ENCODE measurements at regions not wholly inside any gene's neighbourhood (a gene's known extent, or its start where the extent isn't known, plus 50 kb on each side); places are given as distances from the start of the nearest gene placed in this dataset.
A peak's percentile ranks its signal among the peaks of the same experiment; 100 is the strongest.

DNA sequence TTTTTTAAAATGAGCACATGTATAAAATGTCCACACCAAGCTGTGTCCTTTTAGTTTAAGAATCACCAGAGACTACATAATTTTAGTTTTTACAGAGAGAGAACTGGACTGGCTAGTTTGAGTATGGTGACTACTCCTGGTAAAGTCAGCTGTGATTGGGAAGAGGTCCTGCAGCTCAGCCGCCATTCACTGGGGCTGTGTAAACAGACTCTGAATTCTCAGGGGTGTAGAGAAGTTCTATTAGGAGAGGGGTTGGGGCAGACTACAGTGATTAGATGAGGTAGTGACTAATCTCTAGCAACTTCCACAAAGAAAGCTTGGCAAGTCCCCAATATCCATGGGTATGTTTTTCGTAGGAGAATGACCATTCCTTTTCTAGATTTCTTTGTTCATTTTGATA is 341.2 kb upstream of the MAP3K7 start:
- Histone ChIP-seq H3K4me3 (no peak overlapping the region), H3K9me3 (ENCODE audit: control insufficient read depth in 4 of 4, insufficient read depth in 3 of 4, low read length in 3 of 4) (no peaks in the 10 kb centered on the region), H3K36me3 (ENCODE audit: control insufficient read depth in 4 of 4, insufficient read depth in 4 of 4, low read length in 4 of 4) (no peaks in the 10 kb centered on the region), H3K27ac (ENCODE audit: low read depth in 1 of 2, low read length in 1 of 2) (no peak overlapping the region), H3K9ac (ENCODE audit: insufficient read depth in 1 of 2, low read length in 2 of 2) (no peak overlapping the region), H3K4me1 (ENCODE audit: control insufficient read depth in 5 of 5, insufficient read depth in 5 of 5, low read length in 5 of 5) (peaks cover 0 to 19% (median 0%) of the 10 kb centered on the region in 5 donors), H3K27me3 (ENCODE audit: control insufficient read depth in 3 of 3, insufficient read depth in 3 of 3, low read length in 2 of 3) (no peaks in the 10 kb centered on the region)
- DNase-seq (no peak), ATAC-seq (ENCODE audit: insufficient read depth, low FRiP score) (no peak)
- 70 to 93% methylated on average over 2 of the region's 2 CpGs for WGBS, 2 donors
- TF ChIP-seq, protein P1, sequence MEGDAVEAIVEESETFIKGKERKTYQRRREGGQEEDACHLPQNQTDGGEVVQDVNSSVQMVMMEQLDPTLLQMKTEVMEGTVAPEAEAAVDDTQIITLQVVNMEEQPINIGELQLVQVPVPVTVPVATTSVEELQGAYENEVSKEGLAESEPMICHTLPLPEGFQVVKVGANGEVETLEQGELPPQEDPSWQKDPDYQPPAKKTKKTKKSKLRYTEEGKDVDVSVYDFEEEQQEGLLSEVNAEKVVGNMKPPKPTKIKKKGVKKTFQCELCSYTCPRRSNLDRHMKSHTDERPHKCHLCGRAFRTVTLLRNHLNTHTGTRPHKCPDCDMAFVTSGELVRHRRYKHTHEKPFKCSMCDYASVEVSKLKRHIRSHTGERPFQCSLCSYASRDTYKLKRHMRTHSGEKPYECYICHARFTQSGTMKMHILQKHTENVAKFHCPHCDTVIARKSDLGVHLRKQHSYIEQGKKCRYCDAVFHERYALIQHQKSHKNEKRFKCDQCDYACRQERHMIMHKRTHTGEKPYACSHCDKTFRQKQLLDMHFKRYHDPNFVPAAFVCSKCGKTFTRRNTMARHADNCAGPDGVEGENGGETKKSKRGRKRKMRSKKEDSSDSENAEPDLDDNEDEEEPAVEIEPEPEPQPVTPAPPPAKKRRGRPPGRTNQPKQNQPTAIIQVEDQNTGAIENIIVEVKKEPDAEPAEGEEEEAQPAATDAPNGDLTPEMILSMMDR (IDR thresholded peaks at IDR 0.05; ENCODE audit: control extremely low read depth, extremely low read depth): no peak

DNA sequence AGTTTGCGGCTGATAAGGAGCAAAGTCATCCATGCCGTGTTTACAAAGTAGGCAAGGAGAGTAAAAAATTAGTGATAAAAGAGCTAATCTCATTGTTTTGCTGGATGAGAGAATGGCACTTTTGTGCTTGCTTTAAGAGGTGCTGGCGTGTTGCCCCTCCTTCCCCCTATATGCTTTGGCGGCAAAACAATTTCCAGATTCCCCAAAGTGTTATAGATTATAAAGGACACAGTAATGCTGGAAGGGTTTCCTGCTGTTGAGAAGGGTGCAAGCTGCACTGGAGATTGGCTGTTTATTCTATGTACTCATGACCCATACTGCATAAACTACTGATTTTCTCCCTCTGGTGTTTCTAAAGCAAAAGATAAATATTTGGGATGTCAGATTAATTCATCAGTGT is 338.9 kb upstream of the MAP3K7 start:
- H3K36me3 ChIP-seq (ENCODE audit: control insufficient read depth in 4 of 4, insufficient read depth in 4 of 4, low read length in 4 of 4): no peaks in the 10 kb centered on the region
- H3K4me3 ChIP-seq: no peak overlapping the region
- 72% methylated on average over 4 of the region's 4 CpGs for whole genome bisulfite sequencing, 2 donors
- H3K27ac ChIP-seq (ENCODE audit: low read depth in 1 of 2, low read length in 1 of 2): no peak overlapping the region
- TF ChIP-seq, protein P1 (IDR thresholded peaks at IDR 0.05; ENCODE audit: control extremely low read depth, extremely low read depth): no peak
- ATAC-seq (ENCODE audit: insufficient read depth, low FRiP score) (no peak), DNase-seq (peak; percentile 17 to 73 (median 66))
- H3K4me1 ChIP-seq (ENCODE audit: control insufficient read depth in 5 of 5, insufficient read depth in 5 of 5, low read length in 5 of 5): peaks cover 0 to 19% (median 0%) of the 10 kb centered on the region in 5 donors
- H3K9ac ChIP-seq (ENCODE audit: insufficient read depth in 1 of 2, low read length in 2 of 2): no peak overlapping the region
- no peaks in the 10 kb centered on the region for H3K9me3 ChIP-seq (ENCODE audit: control insufficient read depth in 4 of 4, insufficient read depth in 3 of 4, low read length in 3 of 4)
- no peaks in the 10 kb centered on the region for H3K27me3 ChIP-seq (ENCODE audit: control insufficient read depth in 3 of 3, insufficient read depth in 3 of 3, low read length in 2 of 3)

DNA sequence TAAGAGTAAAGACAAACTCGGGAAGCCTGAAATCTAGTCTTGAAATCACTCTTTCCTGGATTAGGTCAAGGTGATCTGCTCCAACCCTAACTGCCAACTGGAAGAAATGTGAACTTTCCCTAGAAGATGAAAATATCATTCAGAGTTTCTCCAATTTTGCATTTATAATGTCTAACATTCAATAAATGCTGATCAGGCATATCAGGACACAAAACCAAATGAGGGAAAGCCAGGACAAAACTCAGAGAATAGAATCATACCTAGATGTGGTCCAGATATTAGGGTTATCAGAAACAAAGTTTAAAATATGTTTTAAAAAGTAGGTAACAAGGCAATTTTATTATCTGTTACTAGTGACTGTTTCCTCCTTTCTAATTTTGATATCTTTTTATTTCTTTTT is 335.5 kb upstream of the MAP3K7 start:
- ATAC-seq (ENCODE audit: insufficient read depth, low FRiP score): no peak
- TF ChIP-seq, protein P1 (IDR thresholded peaks at IDR 0.05; ENCODE audit: control extremely low read depth, extremely low read depth): no peak

GRCh38 chr6:90918361-90918760 is 331.5 kb upstream of the MAP3K7 start:
- DNase-seq (no peak), ATAC-seq (ENCODE audit: insufficient read depth, low FRiP score) (no peak)
- H3K27me3 ChIP-seq (ENCODE audit: control insufficient read depth in 3 of 3, insufficient read depth in 3 of 3, low read length in 2 of 3): no peaks in the 10 kb centered on the region
- no peak overlapping the region for H3K4me3 ChIP-seq
- H3K27ac ChIP-seq (ENCODE audit: low read depth in 1 of 2, low read length in 1 of 2): no peak overlapping the region
- peaks cover 0 to 3% (median 0%) of the 10 kb centered on the region in 4 donors for H3K9me3 ChIP-seq (ENCODE audit: control insufficient read depth in 4 of 4, insufficient read depth in 3 of 4, low read length in 3 of 4)
- no peak overlapping the region for H3K9ac ChIP-seq (ENCODE audit: insufficient read depth in 1 of 2, low read length in 2 of 2)
- H3K4me1 ChIP-seq (ENCODE audit: control insufficient read depth in 5 of 5, insufficient read depth in 5 of 5, low read length in 5 of 5): peaks cover 0 to 13% (median 0%) of the 10 kb centered on the region in 5 donors
- TF ChIP-seq, protein P1 (IDR thresholded peaks at IDR 0.05; ENCODE audit: control extremely low read depth, extremely low read depth): no peak
- no peaks in the 10 kb centered on the region for H3K36me3 ChIP-seq (ENCODE audit: control insufficient read depth in 4 of 4, insufficient read depth in 4 of 4, low read length in 4 of 4)

More for the DNA sequence above, 335.5 kb upstream of the MAP3K7 start:
- DNase-seq: no peak
- peaks cover 0 to 19% (median 0%) of the 10 kb centered on the region in 5 donors for H3K4me1 ChIP-seq (ENCODE audit: control insufficient read depth in 5 of 5, insufficient read depth in 5 of 5, low read length in 5 of 5)
- no peak overlapping the region for H3K9ac ChIP-seq (ENCODE audit: insufficient read depth in 1 of 2, low read length in 2 of 2)
- no peaks in the 10 kb centered on the region for H3K36me3 ChIP-seq (ENCODE audit: control insufficient read depth in 4 of 4, insufficient read depth in 4 of 4, low read length in 4 of 4)
- H3K27ac ChIP-seq (ENCODE audit: low read depth in 1 of 2, low read length in 1 of 2): no peak overlapping the region
- WGBS, 2 donors: 82 to 91% methylated on average over 1 of the region's 1 CpG
- no peak overlapping the region for H3K4me3 ChIP-seq
- H3K9me3 ChIP-seq (ENCODE audit: control insufficient read depth in 4 of 4, insufficient read depth in 3 of 4, low read length in 3 of 4): no peaks in the 10 kb centered on the region
- H3K27me3 ChIP-seq (ENCODE audit: control insufficient read depth in 3 of 3, insufficient read depth in 3 of 3, low read length in 2 of 3): no peaks in the 10 kb centered on the region

All from lung (tissue), 11 donors.